ENCODE measurements at regions not wholly inside any gene's neighbourhood (a gene's known extent, or its start where the extent isn't known, plus 50 kb on each side); places are given as distances from the start of the nearest gene placed in this dataset.
"Not testable (repeated sequence)": the region's sequence is repeated elsewhere in the genome, so short reads cannot be mapped to it uniquely, and the experiment has no call there.

- TF ChIP-seq BCL11A (IDR thresholded peaks at IDR 0.05; ENCODE audit: low read depth in 2 of 2, low read length in 2 of 2); EZH2 (IDR thresholded peaks at IDR 0.05; ENCODE audit: low read depth, low read length, severe bottlenecking); SIRT6 (IDR thresholded peaks at IDR 0.05; ENCODE audit: low read length); CTCF (IDR thresholded peaks at IDR 0.05; ENCODE audit: control extremely low read depth in 1 of 3, insufficient read depth in 1 of 3, low read depth in 1 of 3, low read length in 3 of 3); NRF1 (IDR thresholded peaks at IDR 0.05; ENCODE audit: low read depth, low read length); HDAC6 (IDR thresholded peaks at IDR 0.05; ENCODE audit: low read depth, low read length); POLR2A (IDR thresholded peaks at IDR 0.05; ENCODE audit: control extremely low read depth in 1 of 2, low read depth in 2 of 2, low read length in 2 of 2); ZNF274 (IDR thresholded peaks at IDR 0.05; ENCODE audit: borderline replicate concordance, extremely low read depth, low read length); TAF1 (IDR thresholded peaks at IDR 0.05; ENCODE audit: low read depth, low read length); USF2 (IDR thresholded peaks at IDR 0.05; ENCODE audit: low read length); GABPA (IDR thresholded peaks at IDR 0.05; ENCODE audit: borderline replicate concordance, insufficient read depth, low read length); CREB1 (IDR thresholded peaks at IDR 0.05): not testable (repeated sequence)
Measured at GRCh38 chr1:220444586-220444985, 83.3 kb upstream of the MARK1 start.

All from H1 (cell line).